ENCODE measurements at regions not wholly inside any gene's neighbourhood (a gene's known extent, or its start where the extent isn't known, plus 50 kb on each side); places are given as distances from the start of the nearest gene placed in this dataset.

GRCh38 chr1:90835661-90836344 is 118.7 kb upstream of the BARHL2 start:
- H3K4me3 ChIP-seq (ENCODE audit: low read depth, low read length): no peak overlapping the region
- TF ChIP-seq CTCF (IDR thresholded peaks at IDR 0.05; ENCODE audit: insufficient read depth, low read length): no peak
- DNase-seq (ENCODE audit: low read depth): no peak

GRCh38 chr1:90834886-90835660 is 118.0 kb upstream of the BARHL2 start:
- no peak for TF ChIP-seq CTCF (IDR thresholded peaks at IDR 0.05; ENCODE audit: insufficient read depth, low read length)
- no peak for DNase-seq (ENCODE audit: low read depth)
- no peak overlapping the region for H3K4me3 ChIP-seq (ENCODE audit: low read depth, low read length)

- no peak overlapping the region for H3K4me3 ChIP-seq (ENCODE audit: low read depth, low read length)
- no peak for TF ChIP-seq CTCF (IDR thresholded peaks at IDR 0.05; ENCODE audit: insufficient read depth, low read length)
- DNase-seq (ENCODE audit: low read depth): no peak
Observed at GRCh38 chr1:90834354-90834885, 117.3 kb upstream of the BARHL2 start.

- H3K4me3 ChIP-seq (ENCODE audit: low read depth, low read length): no peak overlapping the region
- no peak for DNase-seq (ENCODE audit: low read depth)
- no peak for TF ChIP-seq CTCF (IDR thresholded peaks at IDR 0.05; ENCODE audit: insufficient read depth, low read length)
Observed at GRCh38 chr1:90833466-90834110, 116.5 kb upstream of the BARHL2 start.

GRCh38 chr1:90831910-90832309 is 114.8 kb upstream of the BARHL2 start:
- no peak for DNase-seq (ENCODE audit: low read depth)
- H3K4me3 ChIP-seq (ENCODE audit: low read depth, low read length): no peak overlapping the region
- no peak for TF ChIP-seq CTCF (IDR thresholded peaks at IDR 0.05; ENCODE audit: insufficient read depth, low read length)

GRCh38 chr1:90826834-90827233 is 109.7 kb upstream of the BARHL2 start:
- TF ChIP-seq CTCF (IDR thresholded peaks at IDR 0.05; ENCODE audit: insufficient read depth, low read length): no peak
- no peak for DNase-seq (ENCODE audit: low read depth)
- H3K4me3 ChIP-seq (ENCODE audit: low read depth, low read length): no peak overlapping the region
